ENCODE measurements at regions not wholly inside any gene's neighbourhood (a gene's known extent, or its start where the extent isn't known, plus 50 kb on each side); places are given as distances from the start of the nearest gene placed in this dataset.

GRCh38 chr2:56589194-56589593, 405.4 kb downstream of the CCDC85A start:
- no peaks in the 10 kb centered on the region for H3K9me3 ChIP-seq (ENCODE audit: control insufficient read depth, low read depth, low read length)
- H2BK20ac ChIP-seq (ENCODE audit: low read depth, low read length, poor library complexity, severe bottlenecking) = no peak overlapping the region
- Mint-ChIP-seq H3K27me3 (ENCODE audit: low read depth) (no peaks in the 10 kb centered on the region), H3K9me3 (no peaks in the 10 kb centered on the region), H3K4me3 (no peak overlapping the region), H3K4me1 (peaks cover 5 to 17% of the 10 kb centered on the region in 2 experiments), H3K36me3 (ENCODE audit: insufficient read depth in 1 of 3, low read depth in 3 of 3) (no peaks in the 10 kb centered on the region), H3K27ac (no peak overlapping the region)
- no peak overlapping the region for H2BK120ac ChIP-seq (ENCODE audit: low read depth, low read length, poor library complexity, severe bottlenecking)
- no peak overlapping the region for H4K5ac ChIP-seq (ENCODE audit: insufficient read length, low read depth, low read length)
- no peaks in the 10 kb centered on the region for H3K79me1 ChIP-seq (ENCODE audit: insufficient read depth, low read depth, low read length, poor library complexity, severe bottlenecking)
- no peak overlapping the region for H3K4me2 ChIP-seq (ENCODE audit: insufficient read depth, insufficient read length, low read length)
- H4K8ac ChIP-seq (replicated peaks; ENCODE audit: insufficient read length, low read depth, low read length) = no peak overlapping the region
- no peak overlapping the region for H2AK5ac ChIP-seq (ENCODE audit: insufficient read length, low read length)
- no peak overlapping the region for H2AFZ ChIP-seq (ENCODE audit: low read length)
- no peak overlapping the region for H2BK12ac ChIP-seq (ENCODE audit: insufficient read length, low read depth, low read length)
- H3K4me1 ChIP-seq (ENCODE audit: insufficient read depth, low read length) = no peaks in the 10 kb centered on the region; the same call in 1 of the 2 replicates
- H3K23ac ChIP-seq (ENCODE audit: insufficient read length, low read depth, low read length) = no peak overlapping the region
- WGBS (ENCODE audit: extremely low coverage, insufficient read length, low lambda C conversion rate) = no CpG with 5 or more reads among the region's 1 CpG
- no peaks in the 10 kb centered on the region for H3K27me3 ChIP-seq (ENCODE audit: insufficient read depth, low read length)
- H3K79me2 ChIP-seq (ENCODE audit: insufficient read depth, low read length) = no peaks in the 10 kb centered on the region
- H2BK5ac ChIP-seq (ENCODE audit: insufficient read length, low read length) = no peak overlapping the region
- H3K27ac ChIP-seq (ENCODE audit: insufficient read length, low read depth, low read length) = no peak overlapping the region
- no peak overlapping the region for H4K91ac ChIP-seq (ENCODE audit: insufficient read length, low read depth, low read length)
- no peaks in the 10 kb centered on the region for H4K20me1 ChIP-seq (ENCODE audit: control insufficient read depth, insufficient read depth, insufficient read length)
- TF ChIP-seq CTCF (conservative IDR thresholded peaks at IDR 0.05) = no peak
- no peak overlapping the region for H3T11ph ChIP-seq (ENCODE audit: low read length)
- H3K18ac ChIP-seq (ENCODE audit: insufficient read length, low read depth, low read length) = no peak overlapping the region
- H2BK15ac ChIP-seq (ENCODE audit: low read depth, low read length) = no peak overlapping the region
- H3K14ac ChIP-seq (ENCODE audit: insufficient read depth, low read length) = no peak overlapping the region
- H3K23me2 ChIP-seq (ENCODE audit: insufficient read length, low read depth, low read length, poor library complexity, severe bottlenecking) = no peaks in the 10 kb centered on the region
- no peak overlapping the region for H3K4ac ChIP-seq (ENCODE audit: low read depth, low read length)
- no peak for DNase-seq
- no peak overlapping the region for H3K56ac ChIP-seq (ENCODE audit: insufficient read length, low read depth, low read length)
- no peak overlapping the region for H3K9ac ChIP-seq (ENCODE audit: extremely low read depth, insufficient read length, low read length)

Data from H9 (cell line).